ENCODE measurements at regions not wholly inside any gene's neighbourhood (a gene's known extent, or its start where the extent isn't known, plus 50 kb on each side); places are given as distances from the start of the nearest gene placed in this dataset.

- Histone ChIP-seq H3K9ac (ENCODE audit: low read depth, low read length) (no peak overlapping the region), H3K27me3 (ENCODE audit: control insufficient read depth, insufficient read depth, low read length) (no peaks in the 10 kb centered on the region), H3K4me3 (ENCODE audit: low read depth, low read length) (no peak overlapping the region), H3K4me1 (ENCODE audit: control insufficient read depth, insufficient read depth, low read length) (no peaks in the 10 kb centered on the region), H3K36me3 (ENCODE audit: control insufficient read depth, insufficient read depth, low read length) (no peaks in the 10 kb centered on the region), H3K9me3 (ENCODE audit: control insufficient read depth, insufficient read depth, low read length) (no peaks in the 10 kb centered on the region)
Measured at GRCh38 chr1:199780948-199781670, 246.4 kb upstream of the NR5A2 start.

- Histone ChIP-seq H3K27me3 (ENCODE audit: control insufficient read depth, insufficient read depth, low read length) (no peaks in the 10 kb centered on the region), H3K9me3 (ENCODE audit: control insufficient read depth, insufficient read depth, low read length) (no peaks in the 10 kb centered on the region), H3K4me3 (ENCODE audit: low read depth, low read length) (no peak overlapping the region), H3K36me3 (ENCODE audit: control insufficient read depth, insufficient read depth, low read length) (no peaks in the 10 kb centered on the region), H3K4me1 (ENCODE audit: control insufficient read depth, insufficient read depth, low read length) (no peaks in the 10 kb centered on the region), H3K9ac (ENCODE audit: low read depth, low read length) (no peak overlapping the region)
Measured at GRCh38 chr1:199784138-199784895, 243.2 kb upstream of the NR5A2 start.

- no peaks in the 10 kb centered on the region for H3K9me3 ChIP-seq (ENCODE audit: control insufficient read depth, insufficient read depth, low read length)
- H3K27me3 ChIP-seq (ENCODE audit: control insufficient read depth, insufficient read depth, low read length): no peaks in the 10 kb centered on the region
- H3K36me3 ChIP-seq (ENCODE audit: control insufficient read depth, insufficient read depth, low read length): no peaks in the 10 kb centered on the region
- peaks cover 8% of the 10 kb centered on the region for H3K4me1 ChIP-seq (ENCODE audit: control insufficient read depth, insufficient read depth, low read length)
- no peak overlapping the region for H3K4me3 ChIP-seq (ENCODE audit: low read depth, low read length)
- no peak overlapping the region for H3K9ac ChIP-seq (ENCODE audit: low read depth, low read length)
Measured at GRCh38 chr1:199786695-199787094, 240.8 kb upstream of the NR5A2 start.

- H3K4me3 ChIP-seq (ENCODE audit: low read depth, low read length): no peak overlapping the region
- no peaks in the 10 kb centered on the region for H3K9me3 ChIP-seq (ENCODE audit: control insufficient read depth, insufficient read depth, low read length)
- H3K36me3 ChIP-seq (ENCODE audit: control insufficient read depth, insufficient read depth, low read length): no peaks in the 10 kb centered on the region
- H3K27me3 ChIP-seq (ENCODE audit: control insufficient read depth, insufficient read depth, low read length): no peaks in the 10 kb centered on the region
- peaks cover 12% of the 10 kb centered on the region for H3K4me1 ChIP-seq (ENCODE audit: control insufficient read depth, insufficient read depth, low read length)
- no peak overlapping the region for H3K9ac ChIP-seq (ENCODE audit: low read depth, low read length)
Measured at GRCh38 chr1:199789141-199789540, 238.4 kb upstream of the NR5A2 start.

GRCh38 chr1:199791495-199791894, 236.0 kb upstream of the NR5A2 start:
- Histone ChIP-seq H3K9me3 (ENCODE audit: control insufficient read depth, insufficient read depth, low read length) (no peaks in the 10 kb centered on the region), H3K27me3 (ENCODE audit: control insufficient read depth, insufficient read depth, low read length) (no peaks in the 10 kb centered on the region), H3K4me1 (ENCODE audit: control insufficient read depth, insufficient read depth, low read length) (peaks cover 12% of the 10 kb centered on the region), H3K4me3 (ENCODE audit: low read depth, low read length) (no peak overlapping the region), H3K36me3 (ENCODE audit: control insufficient read depth, insufficient read depth, low read length) (no peaks in the 10 kb centered on the region), H3K9ac (ENCODE audit: low read depth, low read length) (no peak overlapping the region)

GRCh38 chr1:199792874-199793273, 234.6 kb upstream of the NR5A2 start:
- Histone ChIP-seq H3K4me1 (ENCODE audit: control insufficient read depth, insufficient read depth, low read length) (peaks cover 12% of the 10 kb centered on the region), H3K27me3 (ENCODE audit: control insufficient read depth, insufficient read depth, low read length) (no peaks in the 10 kb centered on the region), H3K36me3 (ENCODE audit: control insufficient read depth, insufficient read depth, low read length) (no peaks in the 10 kb centered on the region), H3K4me3 (ENCODE audit: low read depth, low read length) (no peak overlapping the region), H3K9ac (ENCODE audit: low read depth, low read length) (no peak overlapping the region), H3K9me3 (ENCODE audit: control insufficient read depth, insufficient read depth, low read length) (no peaks in the 10 kb centered on the region)

GRCh38 chr1:199794105-199794863, 233.2 kb upstream of the NR5A2 start:
- Histone ChIP-seq H3K4me1 (ENCODE audit: control insufficient read depth, insufficient read depth, low read length) (peaks cover 12% of the 10 kb centered on the region), H3K27me3 (ENCODE audit: control insufficient read depth, insufficient read depth, low read length) (no peaks in the 10 kb centered on the region), H3K4me3 (ENCODE audit: low read depth, low read length) (no peak overlapping the region), H3K36me3 (ENCODE audit: control insufficient read depth, insufficient read depth, low read length) (no peaks in the 10 kb centered on the region), H3K9ac (ENCODE audit: low read depth, low read length) (no peak overlapping the region), H3K9me3 (ENCODE audit: control insufficient read depth, insufficient read depth, low read length) (no peaks in the 10 kb centered on the region)

- H3K27me3 ChIP-seq (ENCODE audit: control insufficient read depth, insufficient read depth, low read length): no peaks in the 10 kb centered on the region
- H3K9ac ChIP-seq (ENCODE audit: low read depth, low read length): no peak overlapping the region
- H3K4me3 ChIP-seq (ENCODE audit: low read depth, low read length): no peak overlapping the region
- no peaks in the 10 kb centered on the region for H3K36me3 ChIP-seq (ENCODE audit: control insufficient read depth, insufficient read depth, low read length)
- no peaks in the 10 kb centered on the region for H3K9me3 ChIP-seq (ENCODE audit: control insufficient read depth, insufficient read depth, low read length)
- H3K4me1 ChIP-seq (ENCODE audit: control insufficient read depth, insufficient read depth, low read length): peaks cover under 1% of the 10 kb centered on the region
Measured at GRCh38 chr1:199799116-199799515, 228.4 kb upstream of the NR5A2 start.

GRCh38 chr1:199804526-199804925, 223.0 kb upstream of the NR5A2 start:
- Histone ChIP-seq H3K9me3 (ENCODE audit: control insufficient read depth, insufficient read depth, low read length) (no peaks in the 10 kb centered on the region), H3K9ac (ENCODE audit: low read depth, low read length) (no peak overlapping the region), H3K4me1 (ENCODE audit: control insufficient read depth, insufficient read depth, low read length) (peaks cover 4% of the 10 kb centered on the region), H3K27me3 (ENCODE audit: control insufficient read depth, insufficient read depth, low read length) (no peaks in the 10 kb centered on the region), H3K4me3 (ENCODE audit: low read depth, low read length) (no peak overlapping the region), H3K36me3 (ENCODE audit: control insufficient read depth, insufficient read depth, low read length) (no peaks in the 10 kb centered on the region)

- no peaks in the 10 kb centered on the region for H3K36me3 ChIP-seq (ENCODE audit: control insufficient read depth, insufficient read depth, low read length)
- H3K9ac ChIP-seq (ENCODE audit: low read depth, low read length): no peak overlapping the region
- H3K4me3 ChIP-seq (ENCODE audit: low read depth, low read length): no peak overlapping the region
- no peaks in the 10 kb centered on the region for H3K27me3 ChIP-seq (ENCODE audit: control insufficient read depth, insufficient read depth, low read length)
- no peaks in the 10 kb centered on the region for H3K9me3 ChIP-seq (ENCODE audit: control insufficient read depth, insufficient read depth, low read length)
- H3K4me1 ChIP-seq (ENCODE audit: control insufficient read depth, insufficient read depth, low read length): peaks cover 4% of the 10 kb centered on the region
Measured at GRCh38 chr1:199808110-199808870, 219.2 kb upstream of the NR5A2 start.

- no peaks in the 10 kb centered on the region for H3K27me3 ChIP-seq (ENCODE audit: control insufficient read depth, insufficient read depth, low read length)
- H3K9ac ChIP-seq (ENCODE audit: low read depth, low read length): no peak overlapping the region
- H3K4me1 ChIP-seq (ENCODE audit: control insufficient read depth, insufficient read depth, low read length): peaks cover 1% of the 10 kb centered on the region
- H3K36me3 ChIP-seq (ENCODE audit: control insufficient read depth, insufficient read depth, low read length): no peaks in the 10 kb centered on the region
- H3K9me3 ChIP-seq (ENCODE audit: control insufficient read depth, insufficient read depth, low read length): no peaks in the 10 kb centered on the region
- H3K4me3 ChIP-seq (ENCODE audit: low read depth, low read length): no peak overlapping the region
Measured at GRCh38 chr1:199809311-199809710, 218.2 kb upstream of the NR5A2 start.

Measured in iPS-15b (cell line).